GM19023 (cell line): ENCODE measurements at regions not wholly inside any gene's neighbourhood (a gene's known extent, or its start where the extent isn't known, plus 50 kb on each side); places are given as distances from the start of the nearest gene placed in this dataset.

ENCODE experiments used
- ATAC-seq: cut with Tn5 transposase; IDR thresholded peaks from one replicate; pipeline ENCODE4 v1.9.1; 2021; ENCODE audit warnings: mild to moderate bottlenecking, moderate library complexity; ENCODE audit not compliant: unreplicated experiment

GRCh38 chr4:138672393-138672976 is 343.1 kb upstream of the NOCT start:
- ATAC-seq: peak; percentile 73

GRCh38 chr4:138671606-138672084 is 343.9 kb upstream of the NOCT start:
- ATAC-seq: no peak

GRCh38 chr4:138671106-138671505 is 344.5 kb upstream of the NOCT start:
- no peak for ATAC-seq

- no peak for ATAC-seq
Measured at GRCh38 chr4:138670681-138671080, 344.9 kb upstream of the NOCT start.

- ATAC-seq: no peak
Measured at GRCh38 chr4:138669479-138670315, 345.9 kb upstream of the NOCT start.

GRCh38 chr4:138668309-138668708 is 347.3 kb upstream of the NOCT start:
- ATAC-seq: no peak

GRCh38 chr4:138666366-138666765 is 349.2 kb upstream of the NOCT start:
- ATAC-seq: no peak

- no peak for ATAC-seq
Measured at GRCh38 chr4:138665851-138666250, 349.7 kb upstream of the NOCT start.

GRCh38 chr4:138663883-138664282 is 351.7 kb upstream of the NOCT start:
- no peak for ATAC-seq

GRCh38 chr4:138659812-138660316 is 355.7 kb upstream of the NOCT start:
- no peak for ATAC-seq

GRCh38 chr4:138659037-138659811 is 356.4 kb upstream of the NOCT start:
- no peak for ATAC-seq

GRCh38 chr4:138658518-138658917 is 357.1 kb upstream of the NOCT start:
- no peak for ATAC-seq

GRCh38 chr4:138656990-138657389 is 358.6 kb upstream of the NOCT start:
- ATAC-seq: no peak

- ATAC-seq: no peak
Measured at GRCh38 chr4:138655985-138656384, 359.6 kb upstream of the NOCT start.

- ATAC-seq: no peak
Measured at GRCh38 chr4:138655286-138655685, 360.3 kb upstream of the NOCT start.

GRCh38 chr4:138650929-138651448 is 364.6 kb upstream of the NOCT start:
- ATAC-seq: peak; percentile 84

- no peak for ATAC-seq
Measured at GRCh38 chr4:138650495-138650894, 365.1 kb upstream of the NOCT start.

- ATAC-seq: no peak
Measured at GRCh38 chr4:138647433-138647832, 368.1 kb upstream of the NOCT start.

GRCh38 chr4:138646383-138646782 is 369.2 kb upstream of the NOCT start:
- no peak for ATAC-seq

- ATAC-seq: no peak
Measured at GRCh38 chr4:138645289-138645688, 370.3 kb upstream of the NOCT start.

GRCh38 chr4:138644322-138644721 is 371.3 kb upstream of the NOCT start:
- ATAC-seq: no peak
